Sigmoid colon (tissue), 4 donors: ENCODE measurements at regions not wholly inside any gene's neighbourhood (a gene's known extent, or its start where the extent isn't known, plus 50 kb on each side); places are given as distances from the start of the nearest gene placed in this dataset.

Source experiments
- EP300 ChIP-seq, 4 donors: sonication (generic); formaldehyde crosslinking; IDR thresholded peaks; one replicate each; pipeline ENCODE4 v1.6.1; 2017; ENCODE audit warnings: antibody characterized with exemption in 4 of 4
- POLR2A ChIP-seq, 2 donors: fragments of 450-650 bp; IDR thresholded peaks; one replicate each; pipeline ENCODE4 v1.6.1; 2016; ENCODE audit warnings: antibody characterized with exemption in 2 of 2, mild to moderate bottlenecking in 2 of 2, moderate library complexity in 2 of 2
- POLR2AphosphoS5 ChIP-seq, 4 donors: sonication (generic); formaldehyde crosslinking; IDR thresholded peaks; one replicate each; pipeline ENCODE4 v1.6.1; 2017; ENCODE audit warnings: antibody characterized with exemption in 4 of 4
- TF ChIP-seq, protein P1 (sequence below), 4 experiments: fragments of 450-650 bp in 3 of 4; fragments of 200-600 bp in 1 of 4; IDR thresholded peaks; one replicate each; pipeline ENCODE4 v1.5.1; 2016 to 2019; ENCODE audit warnings: antibody characterized with exemption in 4 of 4, mild to moderate bottlenecking in 3 of 4, moderate library complexity in 2 of 4

DNA sequence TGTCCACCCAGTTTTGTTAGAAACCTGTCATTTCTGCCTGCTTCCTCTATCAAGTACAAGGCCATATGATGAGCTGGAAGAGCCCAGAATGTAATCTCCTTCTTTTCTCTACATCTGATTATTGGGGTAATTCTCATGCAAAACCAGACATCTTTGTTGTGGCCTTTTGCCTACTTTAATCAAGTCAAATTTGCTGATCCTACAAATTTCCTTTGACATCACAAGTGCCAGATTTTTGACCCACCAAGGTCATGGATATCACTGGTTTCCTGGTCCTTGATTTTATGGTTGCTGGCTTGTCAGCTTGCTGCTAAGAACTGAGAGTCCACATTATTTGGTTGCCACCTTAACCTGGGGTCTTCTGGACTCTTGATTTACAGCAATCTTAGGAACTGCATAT, 336.1 kb downstream of the TFEC start:
- TF ChIP-seq POLR2AphosphoS5 (IDR thresholded peaks at IDR 0.05) (no peak), POLR2A (IDR thresholded peaks at IDR 0.05) (no peak), EP300 (IDR thresholded peaks at IDR 0.05) (no peak)
- TF ChIP-seq, protein P1, sequence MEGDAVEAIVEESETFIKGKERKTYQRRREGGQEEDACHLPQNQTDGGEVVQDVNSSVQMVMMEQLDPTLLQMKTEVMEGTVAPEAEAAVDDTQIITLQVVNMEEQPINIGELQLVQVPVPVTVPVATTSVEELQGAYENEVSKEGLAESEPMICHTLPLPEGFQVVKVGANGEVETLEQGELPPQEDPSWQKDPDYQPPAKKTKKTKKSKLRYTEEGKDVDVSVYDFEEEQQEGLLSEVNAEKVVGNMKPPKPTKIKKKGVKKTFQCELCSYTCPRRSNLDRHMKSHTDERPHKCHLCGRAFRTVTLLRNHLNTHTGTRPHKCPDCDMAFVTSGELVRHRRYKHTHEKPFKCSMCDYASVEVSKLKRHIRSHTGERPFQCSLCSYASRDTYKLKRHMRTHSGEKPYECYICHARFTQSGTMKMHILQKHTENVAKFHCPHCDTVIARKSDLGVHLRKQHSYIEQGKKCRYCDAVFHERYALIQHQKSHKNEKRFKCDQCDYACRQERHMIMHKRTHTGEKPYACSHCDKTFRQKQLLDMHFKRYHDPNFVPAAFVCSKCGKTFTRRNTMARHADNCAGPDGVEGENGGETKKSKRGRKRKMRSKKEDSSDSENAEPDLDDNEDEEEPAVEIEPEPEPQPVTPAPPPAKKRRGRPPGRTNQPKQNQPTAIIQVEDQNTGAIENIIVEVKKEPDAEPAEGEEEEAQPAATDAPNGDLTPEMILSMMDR (IDR thresholded peaks at IDR 0.05) = no peak
